CD14-positive monocyte (primary cell): ENCODE measurements at regions not wholly inside any gene's neighbourhood (a gene's known extent, or its start where the extent isn't known, plus 50 kb on each side); places are given as distances from the start of the nearest gene placed in this dataset.

Experiments used
- DNase-seq, 3 donors: peaks; one replicate each; pipeline ENCODE4 v3.0.0-alpha.2; 2011 to 2022
- H2AFZ ChIP-seq: 2 replicates; pipeline ENCODE4 v1.6.0; 2012; ENCODE audit warnings: mild to moderate bottlenecking, low read depth, low read length, inconsistent platforms; ENCODE audit not compliant: insufficient read depth, poor library complexity, severe bottlenecking
- H3K27ac ChIP-seq, 2 donors: 1 replicate in 1 of 2; 2 replicates in 1 of 2; pipeline ENCODE4 v1.5.1; 2012 to 2013; ENCODE audit warnings: low read length in 2 of 2, control low read depth in 1 of 2, inconsistent platforms in 1 of 2, low read depth in 1 of 2, mild to moderate bottlenecking in 1 of 2
- H3K27me3 ChIP-seq, 2 donors: one replicate each; pipeline versions ENCODE4 v1.6.0 to v1.6.1; 2011 to 2013; ENCODE audit warnings: low read length in 2 of 2; ENCODE audit not compliant: control insufficient read depth in 2 of 2, insufficient read depth in 2 of 2
- H3K36me3 ChIP-seq, 2 donors: replicated peaks in 1 of 2; 1 replicate in 1 of 2; 2 replicates in 1 of 2; pipeline versions ENCODE4 v1.5.1 to v1.6.1; 2012 to 2013; ENCODE audit warnings: low read length in 2 of 2, control low read depth in 1 of 2, inconsistent platforms in 1 of 2, mild to moderate bottlenecking in 1 of 2; ENCODE audit not compliant: insufficient read depth in 2 of 2, control insufficient read depth in 1 of 2
- H3K4me1 ChIP-seq, 2 donors: 1 replicate in 1 of 2; 2 replicates in 1 of 2; pipeline versions ENCODE4 v1.5.1 to v1.6.1; 2012 to 2013; ENCODE audit warnings: low read length in 2 of 2, control low read depth in 1 of 2, inconsistent platforms in 1 of 2, mild to moderate bottlenecking in 1 of 2, moderate library complexity in 1 of 2; ENCODE audit not compliant: insufficient read depth in 2 of 2, control insufficient read depth in 1 of 2
- H3K4me2 ChIP-seq: replicated peaks from 2 replicates; pipeline ENCODE3; 2012; ENCODE audit warnings: low read length, moderate library complexity, mild to moderate bottlenecking; ENCODE audit not compliant: poor library complexity, severe bottlenecking; ENCODE audit errors: extremely low read depth
- H3K4me3 ChIP-seq, 3 experiments: fragments of 200-600 bp in 1 of 3; sonication (generic) in 1 of 3; replicated peaks in 1 of 3; 1 replicate in 2 of 3; 2 replicates in 1 of 3; pipeline ENCODE4 v1.5.1; 2011 to 2013; ENCODE audit warnings: low read length in 3 of 3, mild to moderate bottlenecking in 3 of 3, control low read depth in 2 of 3, low read depth in 2 of 3, inconsistent platforms in 1 of 3, moderate library complexity in 1 of 3
- H3K79me2 ChIP-seq: 2 replicates; pipeline ENCODE4 v1.6.0; 2012; ENCODE audit warnings: mild to moderate bottlenecking, control low read depth, inconsistent platforms, low read length, moderate library complexity; ENCODE audit not compliant: insufficient read depth
- H3K9ac ChIP-seq: 2 replicates; pipeline ENCODE4 v1.6.0; 2017; ENCODE audit warnings: low read length, mild to moderate bottlenecking; ENCODE audit not compliant: insufficient read depth, poor library complexity, severe bottlenecking
- H3K9me3 ChIP-seq, 2 donors: replicated peaks in 1 of 2; 1 replicate in 1 of 2; 2 replicates in 1 of 2; pipeline versions ENCODE4 v1.5.1 to v1.6.1; 2012 to 2013; ENCODE audit warnings: low read length in 2 of 2, control low read depth in 1 of 2; ENCODE audit not compliant: control insufficient read depth in 1 of 2, insufficient read depth in 1 of 2
- H4K20me1 ChIP-seq: 2 replicates; pipeline ENCODE4 v1.6.0; 2012; ENCODE audit warnings: mild to moderate bottlenecking, low read length, control low read depth, moderate library complexity; ENCODE audit not compliant: insufficient read depth
- H3K27ac Mint-ChIP-seq, 7 donors: one replicate each; pipeline ENCODE4 v1.8.0; 2020; ENCODE audit warnings: mild to moderate bottlenecking in 7 of 7, mixed read lengths in 7 of 7, moderate library complexity in 6 of 7, inconsistent platforms in 2 of 7
- H3K27me3 Mint-ChIP-seq, 3 donors: one replicate each; pipeline ENCODE4 v1.8.0; 2021 to 2022; ENCODE audit warnings: low read depth in 3 of 3, mild to moderate bottlenecking in 3 of 3, mixed read lengths in 3 of 3, moderate library complexity in 3 of 3, inconsistent platforms in 1 of 3
- H3K36me3 Mint-ChIP-seq, 2 donors: one replicate each; pipeline ENCODE4 v1.8.0; 2020; ENCODE audit warnings: mixed read lengths in 2 of 2, inconsistent platforms in 1 of 2, mild to moderate bottlenecking in 1 of 2
- H3K4me1 Mint-ChIP-seq: one replicate; pipeline ENCODE4 v1.8.0; 2020; ENCODE audit warnings: mild to moderate bottlenecking, mixed read lengths
- H3K4me3 Mint-ChIP-seq, 2 donors: one replicate each; pipeline ENCODE4 v1.8.0; 2020; ENCODE audit warnings: mild to moderate bottlenecking in 2 of 2, mixed read lengths in 2 of 2, moderate library complexity in 1 of 2
- H3K9me3 Mint-ChIP-seq, 7 donors: one replicate each; pipeline ENCODE4 v1.8.0; 2020 to 2022; ENCODE audit warnings: mixed read lengths in 7 of 7, mild to moderate bottlenecking in 6 of 7, moderate library complexity in 6 of 7, inconsistent platforms in 2 of 7
- WGBS: methylation state at CpG from one replicate; pipeline ENCODE4 v1.1.5; 2013; ENCODE audit warnings: missing lambda C conversion rate; ENCODE audit not compliant: insufficient coverage; 5-methylcytosine and 5-hydroxymethylcytosine counted together
- intact Hi-C, 2 donors: fragments of 100-400 bp; cut with micrococcal nuclease; formaldehyde crosslinking; loops; one replicate each; pipeline versions ENCODE4 v1.15.0 to v1.15.1; 2023
- TF ChIP-seq, protein P1 (sequence below): fragments of 200-600 bp; IDR thresholded peaks from one replicate; pipeline ENCODE4 v1.8.0; 2022; ENCODE audit warnings: antibody characterized with exemption, mild to moderate bottlenecking

DNA sequence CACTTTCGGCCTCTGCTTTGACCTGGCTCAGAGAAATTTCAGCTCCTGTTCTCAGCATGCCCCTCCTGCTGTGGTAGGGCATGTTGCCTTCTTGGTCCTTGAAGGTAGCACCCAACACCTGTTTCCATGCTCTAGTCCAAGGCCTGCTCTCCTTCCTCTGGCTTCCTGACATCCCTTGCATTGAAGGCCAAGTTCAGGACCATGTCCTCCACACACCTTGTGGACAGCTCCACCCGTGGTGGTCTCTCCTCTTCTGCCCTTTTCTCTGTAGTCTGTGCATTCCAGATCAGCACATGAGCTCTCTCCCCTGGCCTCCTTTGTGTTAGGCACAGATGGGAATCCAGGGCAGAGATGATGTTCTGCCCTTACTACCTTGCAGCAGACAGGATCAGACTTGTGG lies 225.3 kb downstream of the ADAMTS15 start:
- Histone ChIP-seq H3K79me2 (no peaks in the 10 kb centered on the region), H3K9me3 (peaks cover 10 to 17% of the 10 kb centered on the region in 2 donors), H3K4me3 (no peak overlapping the region), H3K4me2 (no peak overlapping the region), H4K20me1 (no peaks in the 10 kb centered on the region), H3K4me1 (no peaks in the 10 kb centered on the region), H3K36me3 (no peaks in the 10 kb centered on the region), H3K27ac (no peak overlapping the region), H3K9ac (no peak overlapping the region), H3K27me3 (no peaks in the 10 kb centered on the region), H2AFZ (no peak overlapping the region)
- TF ChIP-seq, protein P1, sequence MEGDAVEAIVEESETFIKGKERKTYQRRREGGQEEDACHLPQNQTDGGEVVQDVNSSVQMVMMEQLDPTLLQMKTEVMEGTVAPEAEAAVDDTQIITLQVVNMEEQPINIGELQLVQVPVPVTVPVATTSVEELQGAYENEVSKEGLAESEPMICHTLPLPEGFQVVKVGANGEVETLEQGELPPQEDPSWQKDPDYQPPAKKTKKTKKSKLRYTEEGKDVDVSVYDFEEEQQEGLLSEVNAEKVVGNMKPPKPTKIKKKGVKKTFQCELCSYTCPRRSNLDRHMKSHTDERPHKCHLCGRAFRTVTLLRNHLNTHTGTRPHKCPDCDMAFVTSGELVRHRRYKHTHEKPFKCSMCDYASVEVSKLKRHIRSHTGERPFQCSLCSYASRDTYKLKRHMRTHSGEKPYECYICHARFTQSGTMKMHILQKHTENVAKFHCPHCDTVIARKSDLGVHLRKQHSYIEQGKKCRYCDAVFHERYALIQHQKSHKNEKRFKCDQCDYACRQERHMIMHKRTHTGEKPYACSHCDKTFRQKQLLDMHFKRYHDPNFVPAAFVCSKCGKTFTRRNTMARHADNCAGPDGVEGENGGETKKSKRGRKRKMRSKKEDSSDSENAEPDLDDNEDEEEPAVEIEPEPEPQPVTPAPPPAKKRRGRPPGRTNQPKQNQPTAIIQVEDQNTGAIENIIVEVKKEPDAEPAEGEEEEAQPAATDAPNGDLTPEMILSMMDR = no peak
- H3K9me3 Mint-ChIP-seq = peaks cover 1 to 19% (median 4%) of the 10 kb centered on the region in 7 donors
- WGBS = 80% methylated on average over 2 of the region's 2 CpGs
- no peak for DNase-seq
- peaks cover 0 to 6% (median 1%) of the 10 kb centered on the region in 3 donors for H3K27me3 Mint-ChIP-seq
- H3K4me1 Mint-ChIP-seq = no peaks in the 10 kb centered on the region
- H3K36me3 Mint-ChIP-seq = no peaks in the 10 kb centered on the region
- no peak overlapping the region for H3K4me3 Mint-ChIP-seq
- no peak overlapping the region for H3K27ac Mint-ChIP-seq
- intact Hi-C loops = no loop called here

DNA sequence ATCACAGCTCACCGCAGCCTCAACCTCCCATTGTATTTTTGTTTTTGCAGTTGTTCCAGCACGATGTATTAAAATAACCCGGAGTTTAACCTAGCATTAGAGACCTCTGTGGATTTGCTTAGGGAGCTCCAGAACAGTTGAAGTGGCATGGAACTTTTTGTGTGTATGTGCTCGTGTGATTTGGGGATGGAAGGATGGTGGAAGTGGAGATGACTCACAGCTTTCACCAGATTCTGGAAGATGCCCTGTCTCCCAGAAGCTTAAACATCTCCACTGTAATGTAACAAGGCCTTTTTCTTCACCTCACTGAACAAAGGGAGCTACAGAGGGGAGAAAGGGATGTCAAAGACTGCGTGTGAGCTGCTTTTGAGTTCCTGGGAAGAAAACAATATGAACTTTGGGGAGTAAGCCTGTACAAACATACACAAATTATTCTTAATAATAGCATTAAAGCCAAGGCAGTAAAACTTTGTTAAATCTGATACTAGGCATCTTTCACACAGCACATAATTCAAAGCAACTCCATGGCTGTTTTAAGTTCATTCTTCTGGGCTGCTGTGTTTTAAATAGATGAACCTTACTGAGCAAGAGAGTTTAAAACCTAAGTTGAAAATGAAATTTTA lies 226.4 kb downstream of the ADAMTS15 start:
- H3K9ac ChIP-seq = no peak overlapping the region
- H3K4me2 ChIP-seq = no peak overlapping the region
- no peak overlapping the region for H3K27ac Mint-ChIP-seq
- H3K27me3 ChIP-seq = no peaks in the 10 kb centered on the region
- no peaks in the 10 kb centered on the region for H3K36me3 ChIP-seq
- no peaks in the 10 kb centered on the region for H3K4me1 Mint-ChIP-seq
- H3K4me3 Mint-ChIP-seq = no peak overlapping the region
- intact Hi-C loops = no loop called here
- H3K4me3 ChIP-seq = no peak overlapping the region
- DNase-seq = no peak
- peaks cover 1 to 22% (median 14%) of the 10 kb centered on the region in 7 donors for H3K9me3 Mint-ChIP-seq
- no peak overlapping the region for H2AFZ ChIP-seq
- H3K79me2 ChIP-seq = no peaks in the 10 kb centered on the region
- H3K36me3 Mint-ChIP-seq = no peaks in the 10 kb centered on the region
- H3K27me3 Mint-ChIP-seq = peaks cover 0 to 6% (median 1%) of the 10 kb centered on the region in 3 donors
- TF ChIP-seq, protein P1 = no peak
- no peak overlapping the region for H3K27ac ChIP-seq
- 100% methylated on average over 2 of the region's 5 CpGs for WGBS
- no peaks in the 10 kb centered on the region for H4K20me1 ChIP-seq
- no peaks in the 10 kb centered on the region for H3K4me1 ChIP-seq
- H3K9me3 ChIP-seq = peaks cover 14 to 26% of the 10 kb centered on the region in 2 donors
